ENCODE measurements at regions not wholly inside any gene's neighbourhood (a gene's known extent, or its start where the extent isn't known, plus 50 kb on each side); places are given as distances from the start of the nearest gene placed in this dataset.

GRCh38 chr6:159541296-159541695 lies 151.7 kb downstream of the SOD2 start:
- FAIRE-seq (no peak), DNase-seq (ENCODE audit: low read depth, low spot score) (no peak)
- Histone ChIP-seq H3K4me2 (ENCODE audit: control insufficient read depth, extremely low read depth, insufficient read depth, low read depth, low read length) (no peak overlapping the region), H3K27me3 (ENCODE audit: control insufficient read depth, extremely low read depth, insufficient read depth, low read length) (no peaks in the 10 kb centered on the region), H3K36me3 (ENCODE audit: control insufficient read depth in 2 of 2, extremely low read depth in 1 of 2, insufficient read depth in 2 of 2, low read length in 2 of 2) (no peaks in the 10 kb centered on the region), H3K79me2 (ENCODE audit: control insufficient read depth, insufficient read depth, low read length) (no peaks in the 10 kb centered on the region), H3K27ac (ENCODE audit: control insufficient read depth, insufficient read depth, low read length) (no peak overlapping the region), H3K9ac (ENCODE audit: control insufficient read depth, extremely low read depth, insufficient read depth, low read length) (no peak overlapping the region), H4K20me1 (ENCODE audit: control insufficient read depth, extremely low read depth, insufficient read depth, low read length) (no peaks in the 10 kb centered on the region), H3K4me1 (ENCODE audit: control insufficient read depth, extremely low read depth, insufficient read depth, low read length) (no peaks in the 10 kb centered on the region), H3K4me3 (ENCODE audit: control insufficient read depth in 2 of 3, extremely low read depth in 1 of 3, insufficient read depth in 2 of 3, low read depth in 1 of 3, low read length in 3 of 3) (no peak overlapping the region), H3K9me1 (ENCODE audit: control insufficient read depth, extremely low read depth, insufficient read depth, low read length) (no peaks in the 10 kb centered on the region), H2AFZ (ENCODE audit: control insufficient read depth, low read length) (no peak overlapping the region), H3K9me3 (ENCODE audit: control insufficient read depth, low read depth, low read length) (no peaks in the 10 kb centered on the region)
- dilution Hi-C loops (cut with MboI; ENCODE audit: extremely low pct_ligation_motif_present, low sequenced_read_pairs): no loop called here
- no peak for TF ChIP-seq CTCF (optimal IDR thresholded peaks at IDR 0.05 in 1 of 3, IDR thresholded peaks at IDR 0.05 in 1 of 3, conservative IDR thresholded peaks at IDR 0.05 in 1 of 3; ENCODE audit: extremely low read depth in 1 of 3, insufficient read depth in 2 of 3, low read length in 3 of 3)
- TF ChIP-seq EZH2 (IDR thresholded peaks at IDR 0.05; ENCODE audit: low read length): no peak

- dilution Hi-C loops (cut with MboI; ENCODE audit: extremely low pct_ligation_motif_present, low sequenced_read_pairs): no loop called here
- FAIRE-seq: no peak
Observed at GRCh38 chr6:159540883-159541282, 152.2 kb downstream of the SOD2 start.

More at GRCh38 chr6:159540883-159541282, 152.2 kb downstream of the SOD2 start:
- Histone ChIP-seq H4K20me1 (ENCODE audit: control insufficient read depth, extremely low read depth, insufficient read depth, low read length) (no peaks in the 10 kb centered on the region), H3K9me1 (ENCODE audit: control insufficient read depth, extremely low read depth, insufficient read depth, low read length) (no peaks in the 10 kb centered on the region), H3K27me3 (ENCODE audit: control insufficient read depth, extremely low read depth, insufficient read depth, low read length) (no peaks in the 10 kb centered on the region), H3K36me3 (ENCODE audit: control insufficient read depth in 2 of 2, extremely low read depth in 1 of 2, insufficient read depth in 2 of 2, low read length in 2 of 2) (no peaks in the 10 kb centered on the region), H3K9ac (ENCODE audit: control insufficient read depth, extremely low read depth, insufficient read depth, low read length) (no peak overlapping the region), H3K9me3 (ENCODE audit: control insufficient read depth, low read depth, low read length) (no peaks in the 10 kb centered on the region), H2AFZ (ENCODE audit: control insufficient read depth, low read length) (no peak overlapping the region), H3K27ac (ENCODE audit: control insufficient read depth, insufficient read depth, low read length) (no peak overlapping the region), H3K4me3 (ENCODE audit: control insufficient read depth in 2 of 3, extremely low read depth in 1 of 3, insufficient read depth in 2 of 3, low read depth in 1 of 3, low read length in 3 of 3) (no peak overlapping the region), H3K4me1 (ENCODE audit: control insufficient read depth, extremely low read depth, insufficient read depth, low read length) (no peaks in the 10 kb centered on the region), H3K4me2 (ENCODE audit: control insufficient read depth, extremely low read depth, insufficient read depth, low read depth, low read length) (no peak overlapping the region), H3K79me2 (ENCODE audit: control insufficient read depth, insufficient read depth, low read length) (no peaks in the 10 kb centered on the region)
- no peak for DNase-seq (ENCODE audit: low read depth, low spot score)
- TF ChIP-seq EZH2 (IDR thresholded peaks at IDR 0.05; ENCODE audit: low read length): no peak
- TF ChIP-seq CTCF (optimal IDR thresholded peaks at IDR 0.05 in 1 of 3, IDR thresholded peaks at IDR 0.05 in 1 of 3, conservative IDR thresholded peaks at IDR 0.05 in 1 of 3; ENCODE audit: extremely low read depth in 1 of 3, insufficient read depth in 2 of 3, low read length in 3 of 3): no peak

Measured in keratinocyte (primary cell).